Neuron (in vitro differentiated cells): ENCODE measurements at regions not wholly inside any gene's neighbourhood (a gene's known extent, or its start where the extent isn't known, plus 50 kb on each side); places are given as distances from the start of the nearest gene placed in this dataset.

Experiments
- H2AFZ ChIP-seq: one replicate; pipeline ENCODE4 v1.6.1; 2013; ENCODE audit warnings: low read depth, mild to moderate bottlenecking, inconsistent platforms, low read length, moderate library complexity
- H3K27me3 ChIP-seq: one replicate; pipeline ENCODE4 v1.6.1; 2013; ENCODE audit warnings: low read length; ENCODE audit not compliant: insufficient read depth
- H3K36me3 ChIP-seq: one replicate; pipeline ENCODE4 v1.6.1; 2013; ENCODE audit warnings: low read length; ENCODE audit not compliant: insufficient read depth
- H3K4me1 ChIP-seq: one replicate; pipeline ENCODE4 v1.6.1; 2013; ENCODE audit warnings: low read length; ENCODE audit not compliant: insufficient read depth
- H3K4me3 ChIP-seq: 2 replicates; pipeline ENCODE4 v1.5.1; 2013; ENCODE audit warnings: mild to moderate bottlenecking, low read length, moderate library complexity
- H3K9me3 ChIP-seq: one replicate; pipeline ENCODE4 v1.6.1; 2013; ENCODE audit warnings: low read length

- H3K36me3 ChIP-seq = peaks cover 12% of the 10 kb centered on the region
- H2AFZ ChIP-seq = no peak overlapping the region
- H3K9me3 ChIP-seq = no peaks in the 10 kb centered on the region
- no peaks in the 10 kb centered on the region for H3K4me1 ChIP-seq
- no peaks in the 10 kb centered on the region for H3K27me3 ChIP-seq
- H3K4me3 ChIP-seq = no peak overlapping the region
Observed at GRCh38 chr20:19935842-19936241, 81.3 kb upstream of the NAA20 start.

DNA sequence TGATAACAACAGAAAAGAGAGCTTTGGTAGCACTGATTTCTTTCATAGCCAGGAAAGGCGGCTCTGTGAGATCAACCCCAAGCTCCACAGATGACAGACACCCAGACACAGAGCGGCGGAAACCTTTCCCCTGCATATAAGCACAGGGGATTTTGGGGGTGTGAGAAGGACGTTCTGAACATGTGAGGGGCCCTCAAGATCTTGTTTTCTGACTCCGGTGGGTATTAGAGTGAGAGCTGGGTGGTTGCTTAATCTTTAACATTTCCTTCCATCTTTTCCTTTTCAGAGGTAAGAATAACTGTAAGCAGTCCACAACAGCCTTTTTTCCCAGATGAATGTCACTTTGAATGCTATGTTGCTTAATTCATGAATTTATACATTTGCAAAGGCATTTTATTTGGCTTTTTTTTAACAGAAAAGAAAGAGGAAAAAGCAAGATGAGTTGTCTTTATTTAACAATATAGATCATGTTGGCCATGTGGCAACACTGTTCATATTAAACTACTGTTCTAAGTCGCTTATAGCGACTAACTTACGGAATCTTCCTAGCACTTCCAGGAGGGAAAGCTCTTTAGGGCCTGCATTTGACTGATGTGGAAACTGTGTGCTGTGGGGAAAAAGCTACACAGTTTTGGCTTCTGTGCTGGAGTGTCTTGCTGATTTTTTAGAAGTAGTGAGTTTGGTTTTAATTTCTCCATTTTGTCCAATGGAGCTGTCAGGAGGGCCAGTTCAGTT, 80.5 kb upstream of the NAA20 start:
- H3K4me3 ChIP-seq = no peak overlapping the region
- no peaks in the 10 kb centered on the region for H3K4me1 ChIP-seq
- H3K27me3 ChIP-seq = no peaks in the 10 kb centered on the region
- H3K9me3 ChIP-seq = no peaks in the 10 kb centered on the region
- H2AFZ ChIP-seq = no peak overlapping the region
- H3K36me3 ChIP-seq = peaks cover 12% of the 10 kb centered on the region

GRCh38 chr20:19937218-19937617, 79.9 kb upstream of the NAA20 start:
- Histone ChIP-seq H3K36me3 (peaks cover 12% of the 10 kb centered on the region), H3K4me3 (no peak overlapping the region), H2AFZ (no peak overlapping the region), H3K27me3 (no peaks in the 10 kb centered on the region), H3K9me3 (no peaks in the 10 kb centered on the region), H3K4me1 (no peaks in the 10 kb centered on the region)

- Histone ChIP-seq H3K27me3 (no peaks in the 10 kb centered on the region), H2AFZ (no peak overlapping the region), H3K4me3 (no peak overlapping the region), H3K36me3 (peaks cover 12% of the 10 kb centered on the region), H3K9me3 (no peaks in the 10 kb centered on the region), H3K4me1 (no peaks in the 10 kb centered on the region)
Observed at GRCh38 chr20:19937651-19938420, 79.3 kb upstream of the NAA20 start.

DNA sequence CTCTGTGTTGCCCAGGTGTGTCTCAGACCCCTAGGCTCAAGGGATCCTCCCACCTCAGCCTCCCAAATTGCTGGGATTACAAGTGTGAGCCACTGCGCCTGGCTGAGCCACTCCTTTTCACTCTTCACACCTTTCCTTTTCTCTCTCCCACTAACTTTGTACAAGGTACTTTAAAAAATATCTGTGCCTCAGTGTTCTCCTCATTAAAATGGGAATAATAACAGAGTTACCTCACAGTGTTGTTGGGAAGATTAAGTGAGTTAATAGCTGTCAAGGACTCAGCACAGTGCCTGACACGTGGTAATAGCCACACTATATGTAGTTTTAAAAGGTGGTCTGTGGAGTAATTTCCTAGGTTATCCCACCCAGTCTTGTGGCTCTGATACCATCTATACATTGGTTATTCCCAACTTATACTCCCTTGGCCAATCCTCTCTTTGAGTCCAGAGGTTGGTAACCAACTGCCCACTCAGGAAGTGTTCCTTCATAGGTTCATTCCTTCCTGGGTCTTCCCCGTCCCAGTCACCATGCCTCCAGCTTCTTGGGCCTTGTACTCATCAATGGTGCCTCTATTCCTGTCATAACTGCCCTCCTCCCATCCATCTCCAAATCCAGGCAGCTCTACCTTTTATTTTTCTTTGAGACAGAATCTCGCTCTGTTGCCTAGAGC, 78.6 kb upstream of the NAA20 start:
- Histone ChIP-seq H3K4me3 (no peak overlapping the region), H3K9me3 (no peaks in the 10 kb centered on the region), H3K36me3 (peaks cover 12% of the 10 kb centered on the region), H3K4me1 (no peaks in the 10 kb centered on the region), H2AFZ (no peak overlapping the region), H3K27me3 (no peaks in the 10 kb centered on the region)

DNA sequence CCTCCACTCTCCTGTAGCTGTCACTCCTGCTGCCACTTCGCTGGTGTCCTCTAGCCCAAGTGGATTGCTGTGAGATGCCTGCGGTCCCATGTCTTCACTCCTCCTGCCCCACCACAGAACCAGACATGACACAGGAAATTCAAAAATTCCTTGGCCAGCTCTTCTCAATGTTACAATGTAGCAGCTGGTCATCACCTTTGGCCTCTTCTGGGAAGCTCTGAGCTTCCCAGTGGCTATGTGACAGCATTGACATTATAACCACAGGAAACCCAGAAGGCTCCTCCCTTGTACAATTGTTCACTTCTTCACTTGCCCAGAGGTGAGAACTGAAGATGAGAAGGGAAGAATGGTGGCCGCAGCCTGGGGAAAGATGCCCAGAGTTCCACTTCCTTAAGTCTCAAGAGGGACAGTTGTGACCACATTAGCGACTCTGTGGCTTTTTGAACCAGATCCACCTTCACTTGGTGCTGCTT, 76.1 kb upstream of the NAA20 start:
- Histone ChIP-seq H3K4me3 (no peak overlapping the region), H3K36me3 (peaks cover 5% of the 10 kb centered on the region), H2AFZ (no peak overlapping the region), H3K27me3 (no peaks in the 10 kb centered on the region), H3K9me3 (no peaks in the 10 kb centered on the region), H3K4me1 (no peaks in the 10 kb centered on the region)

GRCh38 chr20:19942611-19943010, 74.6 kb upstream of the NAA20 start:
- Histone ChIP-seq H2AFZ (no peak overlapping the region), H3K4me3 (no peak overlapping the region), H3K27me3 (no peaks in the 10 kb centered on the region), H3K4me1 (no peaks in the 10 kb centered on the region), H3K36me3 (peaks cover 5% of the 10 kb centered on the region), H3K9me3 (no peaks in the 10 kb centered on the region)

GRCh38 chr20:19943061-19943521, 74.1 kb upstream of the NAA20 start:
- Histone ChIP-seq H3K27me3 (no peaks in the 10 kb centered on the region), H3K4me3 (no peak overlapping the region), H3K4me1 (no peaks in the 10 kb centered on the region), H3K36me3 (peaks cover 8% of the 10 kb centered on the region), H3K9me3 (no peaks in the 10 kb centered on the region), H2AFZ (no peak overlapping the region)

- peaks cover 8% of the 10 kb centered on the region for H3K36me3 ChIP-seq
- H3K4me1 ChIP-seq = no peaks in the 10 kb centered on the region
- no peaks in the 10 kb centered on the region for H3K9me3 ChIP-seq
- H3K27me3 ChIP-seq = no peaks in the 10 kb centered on the region
- no peak overlapping the region for H2AFZ ChIP-seq
- H3K4me3 ChIP-seq = no peak overlapping the region
Observed at GRCh38 chr20:19944772-19945459, 72.2 kb upstream of the NAA20 start.

DNA sequence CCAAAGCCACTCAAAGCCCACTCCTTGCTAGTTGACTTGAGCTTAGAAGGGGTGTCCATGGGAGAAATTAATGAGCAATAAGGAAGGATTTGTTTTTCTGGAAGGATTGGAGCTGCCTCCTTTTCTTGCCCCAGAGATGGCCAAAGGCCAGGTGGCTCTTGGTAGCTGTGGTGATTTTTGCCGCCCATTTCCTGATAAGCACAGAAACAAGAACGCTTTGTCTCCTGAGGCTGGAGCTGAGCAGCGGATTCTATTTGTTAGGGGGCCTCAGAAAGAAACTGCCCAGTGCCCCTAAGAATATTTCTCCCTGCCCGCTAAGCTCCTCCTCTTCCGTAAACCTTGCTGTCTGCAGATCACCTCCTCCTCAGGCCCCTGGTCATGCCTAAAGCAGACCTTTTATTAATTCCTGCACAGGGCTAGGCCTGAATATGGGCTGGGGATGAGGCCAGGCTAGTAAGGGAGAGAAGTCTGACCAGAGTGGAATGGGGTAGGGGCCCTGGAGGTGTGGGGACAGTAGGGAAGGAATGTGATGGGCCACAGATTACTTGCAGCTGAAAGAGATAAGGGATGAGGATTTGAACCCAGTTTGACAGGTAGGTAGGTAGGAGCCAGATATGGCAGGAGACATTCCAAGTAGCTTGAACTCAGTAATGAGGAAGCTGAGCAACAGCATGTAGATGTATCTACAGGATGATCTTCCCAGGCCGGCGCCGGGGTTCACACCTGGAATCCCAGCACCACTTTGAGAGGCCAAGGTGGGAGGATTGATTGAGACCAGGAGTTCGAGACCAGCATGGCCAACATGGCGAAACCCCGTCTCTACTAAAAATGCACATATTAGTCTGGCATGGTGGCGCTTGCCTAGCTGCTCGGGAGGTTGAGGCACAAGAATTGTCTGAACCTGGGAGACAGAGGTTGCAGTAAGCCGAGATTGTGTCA, 71.2 kb upstream of the NAA20 start:
- Histone ChIP-seq H3K9me3 (no peaks in the 10 kb centered on the region), H2AFZ (no peak overlapping the region), H3K4me3 (no peak overlapping the region), H3K36me3 (peaks cover 5% of the 10 kb centered on the region), H3K27me3 (no peaks in the 10 kb centered on the region), H3K4me1 (no peaks in the 10 kb centered on the region)

- Histone ChIP-seq H3K9me3 (no peaks in the 10 kb centered on the region), H2AFZ (no peak overlapping the region), H3K36me3 (peaks cover 10% of the 10 kb centered on the region), H3K4me3 (no peak overlapping the region), H3K4me1 (no peaks in the 10 kb centered on the region), H3K27me3 (no peaks in the 10 kb centered on the region)
Observed at GRCh38 chr20:19947611-19948264, 69.4 kb upstream of the NAA20 start.
